ENCODE measurements at regions not wholly inside any gene's neighbourhood (a gene's known extent, or its start where the extent isn't known, plus 50 kb on each side); places are given as distances from the start of the nearest gene placed in this dataset.

DNA sequence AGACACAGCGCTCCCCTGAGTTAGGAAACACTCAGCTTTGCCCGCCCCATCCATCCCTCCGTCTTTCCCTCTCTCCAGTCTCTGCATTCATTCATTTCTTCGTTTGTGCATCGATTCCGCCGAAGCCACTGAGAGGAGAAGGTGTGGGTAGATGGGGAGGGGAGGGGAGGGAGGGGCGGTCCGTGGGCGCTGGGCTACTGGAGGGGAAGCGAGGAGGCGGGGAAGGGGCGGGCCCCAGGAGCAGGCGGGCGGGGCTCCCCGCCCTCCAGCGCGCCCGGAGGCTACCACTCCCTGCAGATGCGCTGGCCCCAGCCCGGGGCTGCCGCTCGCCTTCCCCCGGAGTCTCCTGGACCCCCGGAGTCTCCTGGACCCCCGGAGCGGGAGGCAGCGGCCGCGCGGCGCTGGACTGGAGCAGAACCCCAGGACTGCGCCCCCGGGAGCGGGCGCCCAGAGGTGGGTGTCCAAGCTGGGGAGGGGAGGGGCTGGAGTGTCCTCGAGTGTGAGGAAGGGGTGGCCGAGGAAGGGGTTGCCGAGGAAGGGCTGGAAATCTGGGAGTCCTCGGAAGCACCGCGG, 159.5 kb downstream of the C9orf152 start:
- ATAC-seq (ENCODE audit: poor library complexity) = peak; percentile 95
- peaks cover 27% of the 10 kb centered on the region for H3K27me3 Mint-ChIP-seq
- Histone ChIP-seq H3K36me3 (ENCODE audit: insufficient read depth, low read length) (no peaks in the 10 kb centered on the region), H3K27me3 (ENCODE audit: control insufficient read depth in 1 of 2, insufficient read depth in 2 of 2, low read length in 2 of 2) (no peaks in the 10 kb centered on the region), H3K27ac (ENCODE audit: low read depth in 1 of 2, low read length in 2 of 2) (no peak overlapping the region), H3K4me3 (ENCODE audit: low read length) (peak overlapping the region; percentile 76), H3K9me3 (ENCODE audit: control insufficient read depth in 1 of 2, insufficient read depth in 1 of 2, low read length in 2 of 2) (peaks cover 0 to 4% of the 10 kb centered on the region in 2 experiments), H3K4me1 (ENCODE audit: insufficient read depth, low read length) (peaks cover 29% of the 10 kb centered on the region)
- TF ChIP-seq, protein P1, sequence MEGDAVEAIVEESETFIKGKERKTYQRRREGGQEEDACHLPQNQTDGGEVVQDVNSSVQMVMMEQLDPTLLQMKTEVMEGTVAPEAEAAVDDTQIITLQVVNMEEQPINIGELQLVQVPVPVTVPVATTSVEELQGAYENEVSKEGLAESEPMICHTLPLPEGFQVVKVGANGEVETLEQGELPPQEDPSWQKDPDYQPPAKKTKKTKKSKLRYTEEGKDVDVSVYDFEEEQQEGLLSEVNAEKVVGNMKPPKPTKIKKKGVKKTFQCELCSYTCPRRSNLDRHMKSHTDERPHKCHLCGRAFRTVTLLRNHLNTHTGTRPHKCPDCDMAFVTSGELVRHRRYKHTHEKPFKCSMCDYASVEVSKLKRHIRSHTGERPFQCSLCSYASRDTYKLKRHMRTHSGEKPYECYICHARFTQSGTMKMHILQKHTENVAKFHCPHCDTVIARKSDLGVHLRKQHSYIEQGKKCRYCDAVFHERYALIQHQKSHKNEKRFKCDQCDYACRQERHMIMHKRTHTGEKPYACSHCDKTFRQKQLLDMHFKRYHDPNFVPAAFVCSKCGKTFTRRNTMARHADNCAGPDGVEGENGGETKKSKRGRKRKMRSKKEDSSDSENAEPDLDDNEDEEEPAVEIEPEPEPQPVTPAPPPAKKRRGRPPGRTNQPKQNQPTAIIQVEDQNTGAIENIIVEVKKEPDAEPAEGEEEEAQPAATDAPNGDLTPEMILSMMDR (IDR thresholded peaks at IDR 0.05) = no peak
- H3K27ac Mint-ChIP-seq = peak overlapping the region; percentile 57
- peak overlapping the region; percentile 90 for H3K4me3 Mint-ChIP-seq
- DNase-seq = peak; percentile 58 to 90 (median 76)
- H3K4me1 Mint-ChIP-seq (ENCODE audit: low read depth) = peaks cover 36% of the 10 kb centered on the region
- CTCF ChIA-PET = no interaction called here
- intact Hi-C loops (cut with DNase I, micrococcal nuclease) = loop anchor here in 1 of 2 experiments (5.0 kb wide), 1 partner anchor 209 kb away; the partner anchor contains the start of gene TXN
- POLR2A ChIA-PET = interaction anchor here (0.6 to 3.5 kb wide), 2 partner anchors 80 to 296 kb away, joined by 3 to 11 read pairs; no protein-coding TSS in a partner anchor
- no peaks in the 10 kb centered on the region for H3K36me3 Mint-ChIP-seq (ENCODE audit: low read depth)
- peaks cover 2% of the 10 kb centered on the region for H3K9me3 Mint-ChIP-seq

DNA sequence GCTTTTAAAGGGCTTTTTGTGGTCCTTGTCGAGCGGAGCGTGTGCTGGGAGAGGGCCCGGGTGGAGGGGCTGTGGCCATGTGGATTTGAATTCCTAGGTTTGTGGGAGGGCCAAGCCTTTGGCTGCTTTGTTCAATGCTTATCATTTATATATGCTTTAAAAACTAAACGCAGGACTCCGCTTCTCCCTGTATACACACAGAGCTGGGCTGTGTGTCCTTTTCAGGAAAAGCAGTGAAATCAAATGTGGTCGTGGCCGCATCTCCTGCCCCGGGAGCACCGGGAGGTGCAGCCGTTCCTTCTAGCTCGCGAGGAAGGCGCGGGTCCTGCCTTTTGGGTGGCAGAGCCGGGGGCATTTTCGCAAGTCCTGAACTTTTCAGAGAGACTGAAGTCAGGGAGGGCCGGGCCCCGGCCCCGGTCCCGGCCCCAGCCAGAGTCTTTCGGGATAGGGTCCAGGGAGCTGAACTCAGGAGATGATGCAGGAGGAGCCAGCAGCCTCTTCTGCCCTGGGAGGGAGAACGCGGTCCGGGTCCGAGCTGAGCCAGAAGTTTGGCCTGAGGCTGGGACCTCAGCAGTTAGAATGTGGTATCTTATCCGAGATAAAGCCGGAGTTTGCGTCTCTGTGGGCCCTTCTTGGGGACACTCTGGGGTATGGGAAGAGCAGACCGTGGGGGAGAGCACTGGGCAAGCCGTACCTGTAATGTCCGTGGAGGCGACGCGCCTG, 158.8 kb downstream of the C9orf152 start:
- Mint-ChIP-seq H3K9me3 (no peaks in the 10 kb centered on the region), H3K4me3 (peak overlapping the region; percentile 87), H3K27ac (no peak overlapping the region), H3K27me3 (peaks cover 27% of the 10 kb centered on the region), H3K4me1 (ENCODE audit: low read depth) (peaks cover 36% of the 10 kb centered on the region), H3K36me3 (ENCODE audit: low read depth) (no peaks in the 10 kb centered on the region)
- no peak overlapping the region for H3K27ac ChIP-seq (ENCODE audit: low read depth in 1 of 2, low read length in 2 of 2)
- TF ChIP-seq, protein P1 (IDR thresholded peaks at IDR 0.05) = no peak
- CTCF ChIA-PET = no interaction called here
- H3K4me3 ChIP-seq (ENCODE audit: low read length) = peak overlapping the region; percentile 76
- H3K36me3 ChIP-seq (ENCODE audit: insufficient read depth, low read length) = no peaks in the 10 kb centered on the region
- peak in 6 of 14 experiments; percentile 3 to 35 (median 14) for DNase-seq
- peak; percentile 10 for ATAC-seq (ENCODE audit: poor library complexity)
- intact Hi-C loops (cut with DNase I, micrococcal nuclease) = loop anchor here in 1 of 2 experiments (5.0 kb wide), 1 partner anchor 208 kb away; the partner anchor contains the start of gene TXN
- POLR2A ChIA-PET = interaction anchor here (0.7 to 3.5 kb wide), 4 partner anchors 20 to 88 kb away, joined by 3 to 11 read pairs (median 3); no protein-coding TSS in a partner anchor
- no peaks in the 10 kb centered on the region for H3K27me3 ChIP-seq (ENCODE audit: control insufficient read depth in 1 of 2, insufficient read depth in 2 of 2, low read length in 2 of 2)
- peaks cover 0 to 4% of the 10 kb centered on the region in 2 experiments for H3K9me3 ChIP-seq (ENCODE audit: control insufficient read depth in 1 of 2, insufficient read depth in 1 of 2, low read length in 2 of 2)
- peaks cover 29% of the 10 kb centered on the region for H3K4me1 ChIP-seq (ENCODE audit: insufficient read depth, low read length)

DNA sequence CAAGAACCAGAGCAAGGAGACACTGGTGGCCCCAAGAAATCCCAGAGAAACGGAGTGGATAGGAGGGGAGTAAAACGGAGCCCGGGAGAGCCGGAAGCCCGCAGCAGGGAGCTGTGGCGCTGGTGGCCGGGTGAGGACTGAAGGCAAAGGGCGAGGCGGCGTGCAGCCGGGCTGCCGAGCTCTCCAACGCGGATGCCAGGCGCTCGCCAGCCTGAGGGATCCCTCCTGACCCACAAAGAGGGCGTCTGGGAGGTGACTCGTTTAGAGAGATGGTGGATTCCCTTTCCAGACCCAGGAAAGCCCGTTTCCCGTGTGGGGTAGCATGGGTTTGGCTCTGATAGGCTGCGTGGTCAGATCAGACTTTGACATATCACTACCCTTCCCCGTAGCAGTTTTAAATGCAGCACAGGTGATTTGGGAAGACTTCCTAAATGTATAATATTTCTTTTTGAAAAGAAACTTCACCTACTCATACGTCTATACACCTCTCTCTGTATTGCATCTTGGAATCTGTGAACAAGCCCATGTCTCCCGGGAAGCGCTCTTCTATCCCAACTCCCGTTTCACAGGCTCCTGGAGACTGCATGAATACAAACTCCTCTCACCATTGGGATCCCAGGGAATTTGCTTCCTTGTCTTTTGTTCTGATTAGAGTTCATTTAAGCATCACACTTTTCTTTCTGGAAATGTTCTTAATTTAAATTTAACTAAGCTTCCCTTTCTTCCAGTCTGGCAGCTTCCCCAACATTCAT, 158.1 kb downstream of the C9orf152 start:
- no peaks in the 10 kb centered on the region for H3K36me3 ChIP-seq (ENCODE audit: insufficient read depth, low read length)
- peaks cover 29% of the 10 kb centered on the region for H3K4me1 ChIP-seq (ENCODE audit: insufficient read depth, low read length)
- H3K4me3 Mint-ChIP-seq = peak overlapping the region; percentile 87
- no peaks in the 10 kb centered on the region for H3K9me3 Mint-ChIP-seq
- no peak overlapping the region for H3K27ac Mint-ChIP-seq
- DNase-seq (peak in 6 of 14 experiments; percentile 2 to 39 (median 18)), ATAC-seq (ENCODE audit: poor library complexity) (no peak)
- peaks cover 0 to 4% of the 10 kb centered on the region in 2 experiments for H3K9me3 ChIP-seq (ENCODE audit: control insufficient read depth in 1 of 2, insufficient read depth in 1 of 2, low read length in 2 of 2)
- H3K4me1 Mint-ChIP-seq (ENCODE audit: low read depth) = peaks cover 36% of the 10 kb centered on the region
- ChIA-PET POLR2A (interaction anchor here (0.7 to 3.5 kb wide), 4 partner anchors 21 to 89 kb away, joined by 3 to 11 read pairs (median 3); no protein-coding TSS in a partner anchor), CTCF (no interaction called here)
- H3K27ac ChIP-seq (ENCODE audit: low read depth in 1 of 2, low read length in 2 of 2) = no peak overlapping the region
- TF ChIP-seq, protein P1 (IDR thresholded peaks at IDR 0.05) = no peak
- H3K27me3 ChIP-seq (ENCODE audit: control insufficient read depth in 1 of 2, insufficient read depth in 2 of 2, low read length in 2 of 2) = no peaks in the 10 kb centered on the region
- peaks cover 27% of the 10 kb centered on the region for H3K27me3 Mint-ChIP-seq
- intact Hi-C loops (cut with DNase I, micrococcal nuclease) = loop anchor here (5.0 to 10.0 kb wide), 2 partner anchors 207 to 475 kb away; partner anchors contain the start of gene TXN (in 1 of the 2)
- no peaks in the 10 kb centered on the region for H3K36me3 Mint-ChIP-seq (ENCODE audit: low read depth)
- H3K4me3 ChIP-seq (ENCODE audit: low read length) = peak overlapping the region; percentile 76
